ENCODE measurements at regions not wholly inside any gene's neighbourhood (a gene's known extent, or its start where the extent isn't known, plus 50 kb on each side); places are given as distances from the start of the nearest gene placed in this dataset.

- TF ChIP-seq CTCF (IDR thresholded peaks at IDR 0.05) = no peak
- no peak for TF ChIP-seq POLR2A (IDR thresholded peaks at IDR 0.05)
These were observed 144.0 kb downstream of the TMEM17 start for GRCh38 chr2:62361964-62362363.
